GM12878 (cell line): ENCODE measurements at regions not wholly inside any gene's neighbourhood (a gene's known extent, or its start where the extent isn't known, plus 50 kb on each side); places are given as distances from the start of the nearest gene placed in this dataset.

Experiments
- ATAC-seq: fragments of 200-7000 bp; cut with Tn5 transposase; 3 replicates; pipeline ENCODE4 v1.9.1; 2020; ENCODE audit warnings: mild to moderate bottlenecking, moderate library complexity
- BruUV-seq: library from RNA; stranded (reverse); fragments of 400-500 nt; replicated peaks from 2 replicates; lab custom pipeline; 2021; lab: Mats Ljungman, UMichigan
- CTCF ChIA-PET: fragments of 300-600 bp; sonication (Branson Sonifier 250); formaldehyde crosslinking; extraction: SDS; loops from one replicate; lab custom pipeline; 2021; ENCODE audit warnings: inconsistent platforms; lab: Yijun Ruan, JAX
- POLR2A ChIA-PET: fragments of 350-600 bp; formaldehyde crosslinking; extraction: SDS; loops from one replicate; lab custom pipeline; 2021; ENCODE audit warnings: inconsistent platforms; lab: Charles Lee
- RAD21 ChIA-PET: fragments of 300-600 bp; sonication (Branson Sonifier 250); formaldehyde crosslinking; loops from one replicate; lab custom pipeline; 2023; ENCODE audit warnings: antibody characterized with exemption; ENCODE audit not compliant: unreplicated experiment; lab: Charles Lee
- SMC1A ChIA-PET: fragments of 300-600 bp; sonication (Branson Sonifier 250); formaldehyde crosslinking; loops from one replicate; lab custom pipeline; 2023; ENCODE audit not compliant: unreplicated experiment, uncharacterized antibody; lab: Charles Lee
- DNase-seq: peaks from one replicate; pipeline ENCODE4 v3.0.0-alpha.2; 2011; ENCODE audit warnings: low read depth, low spot score
- FAIRE-seq: peaks from 3 replicates; lab custom pipeline; 2011; peaks lifted over from hg19 to GRCh38; lab: Jason Lieb, UNC
- H2AFZ ChIP-seq: 2 replicates; pipeline ENCODE4 v1.6.0; 2011; ENCODE audit warnings: low read depth, low read length, control low read depth; ENCODE audit not compliant: control insufficient read depth
- H3K27ac ChIP-seq: 2 replicates; pipeline ENCODE4 v1.5.1; 2011; ENCODE audit warnings: control low read depth; ENCODE audit not compliant: control insufficient read depth, insufficient read depth
- H3K27me3 ChIP-seq, 2 experiments: replicated peaks in 1 of 2; 2 replicates each; pipeline versions ENCODE4 v1.6.0 to v1.6.1; 2011; ENCODE audit warnings: low read length in 1 of 2; ENCODE audit not compliant: control insufficient read depth in 2 of 2, insufficient read depth in 2 of 2
- H3K36me3 ChIP-seq, 2 experiments: 2 replicates each; pipeline ENCODE4 v1.5.1; 2011; ENCODE audit warnings: low read length in 1 of 2; ENCODE audit not compliant: control insufficient read depth in 2 of 2, insufficient read depth in 2 of 2
- H3K4me1 ChIP-seq: 2 replicates; pipeline ENCODE4 v1.6.1; 2011; ENCODE audit warnings: mild to moderate bottlenecking, low read length, moderate library complexity, mixed read lengths; ENCODE audit not compliant: control insufficient read depth, insufficient read depth
- H3K4me2 ChIP-seq: 2 replicates; pipeline ENCODE4 v1.6.0; 2011; ENCODE audit warnings: control low read depth; ENCODE audit not compliant: control insufficient read depth, insufficient read depth
- H3K4me3 ChIP-seq: fragments of 200-600 bp; sonication (generic); 2 replicates; pipeline ENCODE4 v1.5.1; 2016
- H3K79me2 ChIP-seq: 2 replicates; pipeline ENCODE4 v1.6.0; 2011; ENCODE audit warnings: low read length; ENCODE audit not compliant: control insufficient read depth, insufficient read depth
- H3K9ac ChIP-seq: 2 replicates; pipeline ENCODE4 v1.8.0; 2011; ENCODE audit warnings: low read length, control low read depth, mixed read lengths; ENCODE audit not compliant: control insufficient read depth, insufficient read depth
- H3K9me3 ChIP-seq: replicated peaks from 3 replicates; pipeline ENCODE4 v1.5.1; 2011; ENCODE audit warnings: mild to moderate bottlenecking, low read length; ENCODE audit not compliant: control insufficient read depth, insufficient read depth
- H4K20me1 ChIP-seq: 2 replicates; pipeline ENCODE4 v1.6.0; 2011; ENCODE audit not compliant: control insufficient read depth, insufficient read depth
- CHD4 ChIP-seq: fragments of 200-600 bp; sonication (generic); IDR thresholded peaks from 2 replicates; pipeline ENCODE4 v1.6.1; 2016; ENCODE audit warnings: mild to moderate bottlenecking
- FOXM1 ChIP-seq: IDR thresholded peaks from 2 replicates; pipeline ENCODE4 v1.6.1; 2012; ENCODE audit warnings: low read depth, mild to moderate bottlenecking, inconsistent platforms, low read length, moderate library complexity
- JUNB ChIP-seq: IDR thresholded peaks from 2 replicates; pipeline ENCODE4 v1.6.1; 2016; ENCODE audit warnings: antibody characterized with exemption, mild to moderate bottlenecking
- SP1 ChIP-seq: IDR thresholded peaks from one replicate; pipeline ENCODE4 v1.6.1; 2011; ENCODE audit warnings: low read depth, low read length
- YBX1 ChIP-seq: fragments of 450-650 bp; IDR thresholded peaks from 2 replicates; pipeline ENCODE4 v1.6.1; 2016; ENCODE audit warnings: antibody characterized with exemption
- WGBS: methylation state at CpG from one replicate; pipeline ENCODE4 v1.1.6; 2016; ENCODE audit warnings: low lambda C conversion rate; ENCODE audit not compliant: insufficient replicate concordance, insufficient coverage; ENCODE audit errors: missing lambda C conversion rate; 5-methylcytosine and 5-hydroxymethylcytosine counted together
- in situ Hi-C: fragments of 300-500 bp; cut with MboI; formaldehyde crosslinking; loops from 9 replicates; pipeline ENCODE4 v1.14.3; 2018; ENCODE audit warnings: mixed read lengths
- intact Hi-C: fragments of 100-400 bp; cut with micrococcal nuclease; formaldehyde crosslinking; loops from one replicate; pipeline ENCODE4 v1.14.2; 2022; ENCODE audit not compliant: unreplicated experiment
- TF ChIP-seq, protein P1 (sequence below): IDR thresholded peaks from 2 replicates; pipeline ENCODE4 v1.6.1; 2011; ENCODE audit warnings: borderline replicate concordance, low read depth, mild to moderate bottlenecking, moderate library complexity, low read length; ENCODE audit not compliant: insufficient read depth, poor library complexity, severe bottlenecking
- TF ChIP-seq, protein P2 (sequence below): fragments of 450-650 bp; IDR thresholded peaks from 2 replicates; pipeline ENCODE4 v1.6.1; 2014; ENCODE audit warnings: mild to moderate bottlenecking
- TF ChIP-seq, protein P3 (sequence below): fragments of 450-650 bp; formaldehyde crosslinking; IDR thresholded peaks from 2 replicates; pipeline ENCODE4 v1.4.0; 2020; ENCODE audit warnings: mild to moderate bottlenecking, moderate library complexity
- TF ChIP-seq, protein P4 (sequence below): fragments of 450-650 bp; IDR thresholded peaks from 2 replicates; pipeline ENCODE4 v1.6.1; 2018; ENCODE audit warnings: mild to moderate bottlenecking, low read depth, moderate library complexity; ENCODE audit not compliant: partially characterized antibody

DNA sequence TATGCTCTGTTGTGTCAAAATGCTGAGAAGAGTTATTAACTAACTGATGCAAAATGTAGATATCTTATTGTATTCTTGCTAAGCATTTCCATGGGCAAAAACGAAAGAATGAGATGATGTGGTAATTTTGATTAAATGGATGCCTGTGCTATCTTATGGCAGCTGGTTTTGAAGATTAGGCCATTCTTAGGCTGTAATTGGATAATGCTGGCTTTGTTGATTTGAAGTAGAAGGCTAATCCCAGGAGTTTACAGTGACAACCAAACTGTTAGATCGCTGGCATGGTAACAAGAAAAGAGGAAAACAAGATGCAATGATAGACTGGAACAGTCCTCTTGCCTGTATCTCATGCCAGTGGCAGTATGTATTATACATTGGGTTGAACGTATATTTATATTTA, 74.1 kb upstream of the WDR44 start:
- SMC1A ChIA-PET: no interaction called here
- Histone ChIP-seq H3K79me2 (no peaks in the 10 kb centered on the region), H3K27me3 (no peaks in the 10 kb centered on the region), H2AFZ (no peak overlapping the region), H3K4me3 (no peak overlapping the region), H3K36me3 (no peaks in the 10 kb centered on the region), H3K9me3 (no peaks in the 10 kb centered on the region), H3K27ac (no peak overlapping the region), H3K4me1 (no peaks in the 10 kb centered on the region), H3K4me2 (no peak overlapping the region), H4K20me1 (no peaks in the 10 kb centered on the region), H3K9ac (no peak overlapping the region)
- no peak for DNase-seq
- CTCF ChIA-PET: interaction anchor here (1.4 kb wide), 1 partner anchor 17 kb away, joined by 3 read pairs; no protein-coding TSS in a partner anchor
- in situ Hi-C loops: no loop called here
- intact Hi-C loops: no loop called here
- no TSS peak for BruUV-seq
- FAIRE-seq: no peak
- RAD21 ChIA-PET: no interaction called here
- no peak for ATAC-seq
- WGBS: 21% methylated on average over 3 of the region's 3 CpGs
- TF ChIP-seq CHD4 (no peak), YBX1 (no peak), FOXM1 (no peak)
- TF ChIP-seq, protein P1, sequence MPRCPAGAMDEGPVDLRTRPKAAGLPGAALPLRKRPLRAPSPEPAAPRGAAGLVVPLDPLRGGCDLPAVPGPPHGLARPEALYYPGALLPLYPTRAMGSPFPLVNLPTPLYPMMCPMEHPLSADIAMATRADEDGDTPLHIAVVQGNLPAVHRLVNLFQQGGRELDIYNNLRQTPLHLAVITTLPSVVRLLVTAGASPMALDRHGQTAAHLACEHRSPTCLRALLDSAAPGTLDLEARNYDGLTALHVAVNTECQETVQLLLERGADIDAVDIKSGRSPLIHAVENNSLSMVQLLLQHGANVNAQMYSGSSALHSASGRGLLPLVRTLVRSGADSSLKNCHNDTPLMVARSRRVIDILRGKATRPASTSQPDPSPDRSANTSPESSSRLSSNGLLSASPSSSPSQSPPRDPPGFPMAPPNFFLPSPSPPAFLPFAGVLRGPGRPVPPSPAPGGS: no peak
- TF ChIP-seq, protein P2, sequence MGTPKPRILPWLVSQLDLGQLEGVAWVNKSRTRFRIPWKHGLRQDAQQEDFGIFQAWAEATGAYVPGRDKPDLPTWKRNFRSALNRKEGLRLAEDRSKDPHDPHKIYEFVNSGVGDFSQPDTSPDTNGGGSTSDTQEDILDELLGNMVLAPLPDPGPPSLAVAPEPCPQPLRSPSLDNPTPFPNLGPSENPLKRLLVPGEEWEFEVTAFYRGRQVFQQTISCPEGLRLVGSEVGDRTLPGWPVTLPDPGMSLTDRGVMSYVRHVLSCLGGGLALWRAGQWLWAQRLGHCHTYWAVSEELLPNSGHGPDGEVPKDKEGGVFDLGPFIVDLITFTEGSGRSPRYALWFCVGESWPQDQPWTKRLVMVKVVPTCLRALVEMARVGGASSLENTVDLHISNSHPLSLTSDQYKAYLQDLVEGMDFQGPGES: no peak
- POLR2A ChIA-PET: no interaction called here

DNA sequence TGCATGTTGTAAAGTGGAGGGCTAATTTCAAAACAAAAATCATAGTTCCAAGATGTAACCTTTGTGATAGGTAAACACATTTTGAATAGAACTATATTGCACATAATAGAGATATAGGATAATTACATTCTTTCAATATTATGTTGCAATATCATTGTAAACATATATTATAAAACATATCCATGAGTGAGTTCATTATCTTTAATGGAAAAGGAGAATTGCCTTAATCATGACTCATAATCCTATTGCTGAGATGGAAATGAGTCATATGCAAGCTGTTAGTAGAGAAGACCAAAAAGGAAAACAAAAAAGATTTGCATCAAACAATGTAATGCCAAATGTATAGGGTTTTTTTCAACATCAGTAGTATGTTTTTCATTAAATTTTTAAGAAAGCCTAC, 73.7 kb upstream of the WDR44 start:
- H3K9ac ChIP-seq: no peak overlapping the region
- no peaks in the 10 kb centered on the region for H3K36me3 ChIP-seq
- DNase-seq: no peak
- no peak for ATAC-seq
- POLR2A ChIA-PET: no interaction called here
- no peaks in the 10 kb centered on the region for H3K79me2 ChIP-seq
- no TSS peak for BruUV-seq
- RAD21 ChIA-PET: no interaction called here
- H3K4me3 ChIP-seq: no peak overlapping the region
- TF ChIP-seq, protein P3, sequence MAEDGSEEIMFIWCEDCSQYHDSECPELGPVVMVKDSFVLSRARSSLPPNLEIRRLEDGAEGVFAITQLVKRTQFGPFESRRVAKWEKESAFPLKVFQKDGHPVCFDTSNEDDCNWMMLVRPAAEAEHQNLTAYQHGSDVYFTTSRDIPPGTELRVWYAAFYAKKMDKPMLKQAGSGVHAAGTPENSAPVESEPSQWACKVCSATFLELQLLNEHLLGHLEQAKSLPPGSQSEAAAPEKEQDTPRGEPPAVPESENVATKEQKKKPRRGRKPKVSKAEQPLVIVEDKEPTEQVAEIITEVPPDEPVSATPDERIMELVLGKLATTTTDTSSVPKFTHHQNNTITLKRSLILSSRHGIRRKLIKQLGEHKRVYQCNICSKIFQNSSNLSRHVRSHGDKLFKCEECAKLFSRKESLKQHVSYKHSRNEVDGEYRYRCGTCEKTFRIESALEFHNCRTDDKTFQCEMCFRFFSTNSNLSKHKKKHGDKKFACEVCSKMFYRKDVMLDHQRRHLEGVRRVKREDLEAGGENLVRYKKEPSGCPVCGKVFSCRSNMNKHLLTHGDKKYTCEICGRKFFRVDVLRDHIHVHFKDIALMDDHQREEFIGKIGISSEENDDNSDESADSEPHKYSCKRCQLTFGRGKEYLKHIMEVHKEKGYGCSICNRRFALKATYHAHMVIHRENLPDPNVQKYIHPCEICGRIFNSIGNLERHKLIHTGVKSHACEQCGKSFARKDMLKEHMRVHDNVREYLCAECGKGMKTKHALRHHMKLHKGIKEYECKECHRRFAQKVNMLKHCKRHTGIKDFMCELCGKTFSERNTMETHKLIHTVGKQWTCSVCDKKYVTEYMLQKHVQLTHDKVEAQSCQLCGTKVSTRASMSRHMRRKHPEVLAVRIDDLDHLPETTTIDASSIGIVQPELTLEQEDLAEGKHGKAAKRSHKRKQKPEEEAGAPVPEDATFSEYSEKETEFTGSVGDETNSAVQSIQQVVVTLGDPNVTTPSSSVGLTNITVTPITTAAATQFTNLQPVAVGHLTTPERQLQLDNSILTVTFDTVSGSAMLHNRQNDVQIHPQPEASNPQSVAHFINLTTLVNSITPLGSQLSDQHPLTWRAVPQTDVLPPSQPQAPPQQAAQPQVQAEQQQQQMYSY (CRISPR knock-in tag): no peak
- TF ChIP-seq SP1 (no peak), JUNB (no peak)
- TF ChIP-seq, protein P4, sequence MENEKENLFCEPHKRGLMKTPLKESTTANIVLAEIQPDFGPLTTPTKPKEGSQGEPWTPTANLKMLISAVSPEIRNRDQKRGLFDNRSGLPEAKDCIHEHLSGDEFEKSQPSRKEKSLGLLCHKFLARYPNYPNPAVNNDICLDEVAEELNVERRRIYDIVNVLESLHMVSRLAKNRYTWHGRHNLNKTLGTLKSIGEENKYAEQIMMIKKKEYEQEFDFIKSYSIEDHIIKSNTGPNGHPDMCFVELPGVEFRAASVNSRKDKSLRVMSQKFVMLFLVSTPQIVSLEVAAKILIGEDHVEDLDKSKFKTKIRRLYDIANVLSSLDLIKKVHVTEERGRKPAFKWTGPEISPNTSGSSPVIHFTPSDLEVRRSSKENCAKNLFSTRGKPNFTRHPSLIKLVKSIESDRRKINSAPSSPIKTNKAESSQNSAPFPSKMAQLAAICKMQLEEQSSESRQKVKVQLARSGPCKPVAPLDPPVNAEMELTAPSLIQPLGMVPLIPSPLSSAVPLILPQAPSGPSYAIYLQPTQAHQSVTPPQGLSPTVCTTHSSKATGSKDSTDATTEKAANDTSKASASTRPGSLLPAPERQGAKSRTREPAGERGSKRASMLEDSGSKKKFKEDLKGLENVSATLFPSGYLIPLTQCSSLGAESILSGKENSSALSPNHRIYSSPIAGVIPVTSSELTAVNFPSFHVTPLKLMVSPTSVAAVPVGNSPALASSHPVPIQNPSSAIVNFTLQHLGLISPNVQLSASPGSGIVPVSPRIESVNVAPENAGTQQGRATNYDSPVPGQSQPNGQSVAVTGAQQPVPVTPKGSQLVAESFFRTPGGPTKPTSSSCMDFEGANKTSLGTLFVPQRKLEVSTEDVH: no peak
- no peak for FAIRE-seq
- no peak overlapping the region for H3K27ac ChIP-seq
- SMC1A ChIA-PET: no interaction called here
- H3K4me2 ChIP-seq: no peak overlapping the region
- H3K4me1 ChIP-seq: no peaks in the 10 kb centered on the region
- H3K27me3 ChIP-seq: no peaks in the 10 kb centered on the region
- in situ Hi-C loops: no loop called here
- intact Hi-C loops: no loop called here
- H3K9me3 ChIP-seq: no peaks in the 10 kb centered on the region
- CTCF ChIA-PET: interaction anchor here (1.4 kb wide), 1 partner anchor 18 kb away, joined by 3 read pairs; no protein-coding TSS in a partner anchor
- no peaks in the 10 kb centered on the region for H4K20me1 ChIP-seq
- H2AFZ ChIP-seq: no peak overlapping the region
